Lung microvascular endothelial cell (primary cell): ENCODE measurements at regions not wholly inside any gene's neighbourhood (a gene's known extent, or its start where the extent isn't known, plus 50 kb on each side); places are given as distances from the start of the nearest gene placed in this dataset.

Experiments
- DNase-seq, 2 donors: peaks; one replicate each; pipeline versions ENCODE4 v3.0.0 to v3.0.0-alpha.2; 2010; ENCODE audit warnings: low read depth in 2 of 2

GRCh38 chr4:96675896-96676295, 836.0 kb downstream of the PDHA2 start:
- no peak for DNase-seq

GRCh38 chr4:96676754-96677435, 837.0 kb downstream of the PDHA2 start:
- no peak for DNase-seq

GRCh38 chr4:96677499-96677898, 837.6 kb downstream of the PDHA2 start:
- no peak for DNase-seq

GRCh38 chr4:96681218-96681617, 841.3 kb downstream of the PDHA2 start:
- DNase-seq: no peak

- no peak for DNase-seq
Observed at GRCh38 chr4:96685691-96686090, 845.8 kb downstream of the PDHA2 start.

- DNase-seq: no peak
Observed at GRCh38 chr4:96691521-96691920, 851.6 kb downstream of the PDHA2 start.

- no peak for DNase-seq
Observed at GRCh38 chr4:96698831-96699230, 858.9 kb downstream of the PDHA2 start.

GRCh38 chr4:96703265-96703664, 863.4 kb downstream of the PDHA2 start:
- DNase-seq: no peak

- no peak for DNase-seq
Observed at GRCh38 chr4:96708766-96709165, 868.9 kb downstream of the PDHA2 start.

GRCh38 chr4:96713271-96713850, 873.5 kb downstream of the PDHA2 start:
- DNase-seq: no peak

GRCh38 chr4:96729641-96730040, 889.7 kb downstream of the PDHA2 start:
- no peak for DNase-seq

- no peak for DNase-seq
Observed at GRCh38 chr4:96730432-96730831, 890.5 kb downstream of the PDHA2 start.

GRCh38 chr4:96736352-96736889, 896.5 kb downstream of the PDHA2 start:
- DNase-seq: no peak

GRCh38 chr4:96739101-96739500, 899.2 kb downstream of the PDHA2 start:
- no peak for DNase-seq

GRCh38 chr4:96742332-96743014, 902.6 kb downstream of the PDHA2 start:
- DNase-seq: no peak

- DNase-seq: no peak
Observed at GRCh38 chr4:96744676-96745075, 904.8 kb downstream of the PDHA2 start.

- no peak for DNase-seq
Observed at GRCh38 chr4:96753216-96753615, 913.3 kb downstream of the PDHA2 start.

GRCh38 chr4:96755569-96756484, 915.9 kb downstream of the PDHA2 start:
- DNase-seq: no peak

GRCh38 chr4:96756584-96756983, 916.7 kb downstream of the PDHA2 start:
- no peak for DNase-seq

- DNase-seq: no peak
Observed at GRCh38 chr4:96763546-96763945, 923.7 kb downstream of the PDHA2 start.

GRCh38 chr4:96766359-96766758, 926.5 kb downstream of the PDHA2 start:
- DNase-seq: no peak
